SU-DHL-6 (cell line): ENCODE measurements at regions not wholly inside any gene's neighbourhood (a gene's known extent, or its start where the extent isn't known, plus 50 kb on each side); places are given as distances from the start of the nearest gene placed in this dataset.

Source experiments
- CTCF ChIP-seq: fragments of 200-600 bp; sonication (generic); IDR thresholded peaks from one replicate; pipeline ENCODE4 v1.5.1; 2017; ENCODE audit warnings: antibody characterized with exemption, mild to moderate bottlenecking, low read length, moderate library complexity; ENCODE audit not compliant: insufficient read depth, poor library complexity, severe bottlenecking
- EZH2phosphoT487 ChIP-seq: fragments of 200-600 bp; sonication (generic), shearing (Covaris generic); conservative IDR thresholded peaks from 2 replicates; pipeline ENCODE4 v1.6.1; 2018; ENCODE audit warnings: mild to moderate bottlenecking, antibody characterized with exemption, low read length, moderate library complexity, mixed read lengths

DNA sequence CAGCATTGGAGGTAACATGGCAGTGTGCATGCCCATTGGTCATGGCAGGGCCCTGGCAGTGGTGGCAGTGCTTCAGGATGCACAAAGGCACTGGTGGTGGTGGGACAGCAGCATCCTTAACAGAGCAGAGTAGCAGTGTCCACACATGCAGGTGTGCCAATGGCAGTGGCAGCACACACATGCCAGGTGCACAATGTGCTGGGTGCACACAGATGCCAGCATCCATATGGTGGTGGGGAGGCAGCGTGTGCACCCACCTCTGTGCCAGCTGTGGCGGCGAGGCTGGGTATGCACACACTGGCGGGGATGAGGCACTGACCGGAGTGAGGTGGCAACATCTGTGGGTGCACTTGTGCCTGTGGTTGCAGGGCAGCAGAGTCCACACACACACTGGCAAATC, 150.6 kb downstream of the SI start:
- TF ChIP-seq CTCF = no peak
- TF ChIP-seq EZH2phosphoT487 = no peak
